H9 (cell line): ENCODE measurements at regions not wholly inside any gene's neighbourhood (a gene's known extent, or its start where the extent isn't known, plus 50 kb on each side); places are given as distances from the start of the nearest gene placed in this dataset.

Source experiments
- DNase-seq: peaks from one replicate; pipeline ENCODE4 v3.0.0-alpha.2; 2017
- H2AFZ ChIP-seq: one replicate; pipeline ENCODE4 v1.6.1; 2013; ENCODE audit warnings: mild to moderate bottlenecking, low read length, control low read depth, moderate library complexity
- H2AK5ac ChIP-seq: 2 replicates; pipeline ENCODE4 v1.6.1; 2013; ENCODE audit warnings: low read length, control low read depth, mixed read lengths; ENCODE audit not compliant: insufficient read length
- H2BK120ac ChIP-seq: one replicate; pipeline ENCODE4 v1.6.1; 2013; ENCODE audit warnings: low read depth, mild to moderate bottlenecking, low read length, control low read depth, inconsistent platforms; ENCODE audit not compliant: poor library complexity, severe bottlenecking
- H2BK12ac ChIP-seq: 2 replicates; pipeline ENCODE4 v1.6.1; 2013; ENCODE audit warnings: low read length, control low read depth, mixed read lengths, low read depth; ENCODE audit not compliant: insufficient read length
- H2BK15ac ChIP-seq: 2 replicates; pipeline ENCODE4 v1.6.1; 2013; ENCODE audit warnings: low read depth, low read length, control low read depth
- H2BK20ac ChIP-seq: one replicate; pipeline ENCODE4 v1.6.1; 2013; ENCODE audit warnings: low read depth, mild to moderate bottlenecking, low read length, control low read depth, inconsistent platforms; ENCODE audit not compliant: poor library complexity, severe bottlenecking
- H2BK5ac ChIP-seq: 2 replicates; pipeline ENCODE4 v1.6.1; 2013; ENCODE audit warnings: low read length, control low read depth, mixed read lengths; ENCODE audit not compliant: insufficient read length
- H3K14ac ChIP-seq: 2 replicates; pipeline ENCODE4 v1.6.1; 2013; ENCODE audit warnings: low read length, control low read depth; ENCODE audit not compliant: insufficient read depth
- H3K18ac ChIP-seq: 2 replicates; pipeline ENCODE4 v1.6.1; 2013; ENCODE audit warnings: low read depth, mild to moderate bottlenecking, mixed read lengths, low read length, control low read depth; ENCODE audit not compliant: insufficient read length
- H3K23ac ChIP-seq: 2 replicates; pipeline ENCODE4 v1.6.1; 2013; ENCODE audit warnings: low read length, control low read depth, mixed read lengths, low read depth; ENCODE audit not compliant: insufficient read length
- H3K23me2 ChIP-seq: 2 replicates; pipeline ENCODE4 v1.6.1; 2013; ENCODE audit warnings: low read depth, mild to moderate bottlenecking, mixed read lengths, low read length, control low read depth; ENCODE audit not compliant: insufficient read length, poor library complexity, severe bottlenecking
- H3K27ac ChIP-seq: 2 replicates; pipeline ENCODE4 v1.5.1; 2013; ENCODE audit warnings: low read length, control low read depth, mixed read lengths, low read depth; ENCODE audit not compliant: insufficient read length
- H3K27me3 ChIP-seq: 2 replicates; pipeline ENCODE4 v1.6.1; 2013; ENCODE audit warnings: low read length, control low read depth, inconsistent platforms; ENCODE audit not compliant: insufficient read depth
- H3K4ac ChIP-seq: 2 replicates; pipeline ENCODE4 v1.6.1; 2013; ENCODE audit warnings: low read depth, mild to moderate bottlenecking, control low read depth, inconsistent platforms, low read length, moderate library complexity
- H3K4me1 ChIP-seq: 2 replicates; pipeline ENCODE4 v1.6.1; 2013; ENCODE audit warnings: low read length, control low read depth, inconsistent platforms; ENCODE audit not compliant: insufficient read depth
- H3K4me2 ChIP-seq: 2 replicates; pipeline ENCODE4 v1.6.1; 2013; ENCODE audit warnings: low read length, control low read depth, mixed read lengths; ENCODE audit not compliant: insufficient read length, insufficient read depth
- H3K56ac ChIP-seq: 2 replicates; pipeline ENCODE4 v1.6.1; 2013; ENCODE audit warnings: low read depth, mild to moderate bottlenecking, mixed read lengths, low read length, control low read depth; ENCODE audit not compliant: insufficient read length
- H3K79me1 ChIP-seq: 2 replicates; pipeline ENCODE4 v1.6.1; 2013; ENCODE audit warnings: low read depth, mild to moderate bottlenecking, moderate library complexity, low read length, control low read depth, inconsistent platforms; ENCODE audit not compliant: insufficient read depth, poor library complexity, severe bottlenecking
- H3K79me2 ChIP-seq: 2 replicates; pipeline ENCODE4 v1.6.1; 2013; ENCODE audit warnings: low read length, control low read depth, inconsistent platforms; ENCODE audit not compliant: insufficient read depth
- H3K9ac ChIP-seq: 2 replicates; pipeline ENCODE4 v1.6.1; 2013; ENCODE audit warnings: low read length, control low read depth, mixed read lengths; ENCODE audit not compliant: insufficient read length; ENCODE audit errors: extremely low read depth
- H3K9me3 ChIP-seq: one replicate; pipeline ENCODE4 v1.6.1; 2013; ENCODE audit warnings: low read depth, low read length, inconsistent platforms; ENCODE audit not compliant: control insufficient read depth
- H3T11ph ChIP-seq: one replicate; pipeline ENCODE4 v1.6.1; 2013; ENCODE audit warnings: mild to moderate bottlenecking, low read length, control low read depth, inconsistent platforms
- H4K20me1 ChIP-seq: one replicate; pipeline ENCODE4 v1.6.1; 2013; ENCODE audit not compliant: control insufficient read depth, insufficient read length, insufficient read depth
- H4K5ac ChIP-seq: 2 replicates; pipeline ENCODE4 v1.6.1; 2013; ENCODE audit warnings: low read depth, mild to moderate bottlenecking, mixed read lengths, low read length, control low read depth; ENCODE audit not compliant: insufficient read length
- H4K8ac ChIP-seq: replicated peaks from 2 replicates; pipeline ENCODE4 v1.6.1; 2013; ENCODE audit warnings: low read length, control low read depth, mixed read lengths, low read depth; ENCODE audit not compliant: insufficient read length
- H4K91ac ChIP-seq: 2 replicates; pipeline ENCODE4 v1.6.1; 2013; ENCODE audit warnings: low read depth, mild to moderate bottlenecking, moderate library complexity, mixed read lengths, low read length, control low read depth; ENCODE audit not compliant: insufficient read length
- H3K27ac Mint-ChIP-seq, 3 experiments: 2 replicates in 2 of 3; 3 replicates in 1 of 3; pipeline ENCODE4 v1.8.0; 2020 to 2021; ENCODE audit warnings: mixed read lengths in 3 of 3, mild to moderate bottlenecking in 1 of 3, moderate library complexity in 1 of 3
- H3K27me3 Mint-ChIP-seq: 2 replicates; pipeline ENCODE4 v1.8.0; 2021; ENCODE audit warnings: low read depth, mild to moderate bottlenecking, moderate library complexity, mixed read lengths
- H3K36me3 Mint-ChIP-seq, 3 experiments: 2 replicates in 2 of 3; 3 replicates in 1 of 3; pipeline ENCODE4 v1.8.0; 2020 to 2021; ENCODE audit warnings: low read depth in 3 of 3, mixed read lengths in 3 of 3; ENCODE audit not compliant: insufficient read depth in 1 of 3
- H3K4me1 Mint-ChIP-seq, 2 experiments: 2 replicates each; pipeline ENCODE4 v1.8.0; 2020; ENCODE audit warnings: mixed read lengths in 2 of 2
- H3K4me3 Mint-ChIP-seq, 2 experiments: 2 replicates in 1 of 2; 3 replicates in 1 of 2; pipeline ENCODE4 v1.8.0; 2020 to 2021; ENCODE audit warnings: mild to moderate bottlenecking in 2 of 2, mixed read lengths in 2 of 2, moderate library complexity in 1 of 2
- H3K9me3 Mint-ChIP-seq, 2 experiments: 2 replicates in 1 of 2; 3 replicates in 1 of 2; pipeline ENCODE4 v1.8.0; 2020; ENCODE audit warnings: mild to moderate bottlenecking in 2 of 2, mixed read lengths in 2 of 2, moderate library complexity in 1 of 2
- CTCF ChIP-seq: fragments of 200-600 bp; sonication (generic); conservative IDR thresholded peaks from 3 replicates; pipeline ENCODE4 v1.8.0; 2021; ENCODE audit warnings: antibody characterized with exemption, mild to moderate bottlenecking
- WGBS: extraction: QIAGEN DNeasy Blood & Tissue Kit; methylation state at CpG from one replicate; pipeline ENCODE4 v1.1.7; 2013; ENCODE audit warnings: missing lambda C conversion rate, low lambda C conversion rate, mixed read lengths; ENCODE audit not compliant: insufficient read length; ENCODE audit errors: extremely low coverage; 5-methylcytosine and 5-hydroxymethylcytosine counted together

GRCh38 chr17:69819316-69820087, 255.5 kb upstream of the KCNJ16 start:
- Histone ChIP-seq H2BK20ac (no peak overlapping the region), H3K14ac (no peak overlapping the region), H2BK15ac (no peak overlapping the region), H4K20me1 (no peaks in the 10 kb centered on the region), H3K23me2 (no peaks in the 10 kb centered on the region), H3K27ac (no peak overlapping the region), H2AK5ac (no peak overlapping the region), H3K23ac (no peak overlapping the region), H3K9ac (no peak overlapping the region), H3K18ac (no peak overlapping the region), H2BK120ac (no peak overlapping the region), H4K8ac (no peak overlapping the region), H3K27me3 (no peaks in the 10 kb centered on the region), H3K79me1 (no peaks in the 10 kb centered on the region), H3K79me2 (no peaks in the 10 kb centered on the region), H2BK5ac (no peak overlapping the region), H3K56ac (no peak overlapping the region), H3K9me3 (no peaks in the 10 kb centered on the region), H3K4me1 (no peaks in the 10 kb centered on the region), H4K5ac (no peak overlapping the region), H2AFZ (no peak overlapping the region), H3K4me2 (no peak overlapping the region), H4K91ac (no peak overlapping the region), H3T11ph (no peak overlapping the region), H2BK12ac (no peak overlapping the region), H3K4ac (no peak overlapping the region)
- Mint-ChIP-seq H3K9me3 (peaks cover 0 to 3% of the 10 kb centered on the region in 2 experiments; a peak in 1 of 5 replicates), H3K36me3 (no peaks in the 10 kb centered on the region), H3K27ac (no peak overlapping the region), H3K4me1 (no peaks in the 10 kb centered on the region), H3K4me3 (no peak overlapping the region), H3K27me3 (no peaks in the 10 kb centered on the region)
- DNase-seq: no peak
- TF ChIP-seq CTCF: no peak
- no CpG with 5 or more reads among the region's 5 CpGs for WGBS
